Neural cell (in vitro differentiated cells): ENCODE measurements at regions not wholly inside any gene's neighbourhood (a gene's known extent, or its start where the extent isn't known, plus 50 kb on each side); places are given as distances from the start of the nearest gene placed in this dataset.

Source experiments
- CTCF ChIP-seq: fragments of 450-650 bp; IDR thresholded peaks from 2 replicates; pipeline ENCODE4 v1.5.1; 2014; ENCODE audit warnings: antibody characterized with exemption, mild to moderate bottlenecking, moderate library complexity; ENCODE audit not compliant: poor library complexity, severe bottlenecking
- EP300 ChIP-seq: fragments of 450-650 bp; conservative IDR thresholded peaks from 2 replicates; pipeline ENCODE4 v1.6.1; 2014; ENCODE audit warnings: antibody characterized with exemption, mild to moderate bottlenecking, moderate library complexity; ENCODE audit not compliant: poor library complexity, severe bottlenecking
- EZH2 ChIP-seq: fragments of 200-600, 300-800 bp; shearing (Covaris generic), sonication (generic); IDR thresholded peaks from 2 replicates; pipeline ENCODE4 v1.6.1; 2014; ENCODE audit warnings: antibody characterized with exemption, low read length, borderline replicate concordance, mild to moderate bottlenecking; ENCODE audit not compliant: insufficient read depth, poor library complexity, severe bottlenecking
- RAD21 ChIP-seq: fragments of 450-650 bp; conservative IDR thresholded peaks from 2 replicates; pipeline ENCODE4 v1.6.1; 2014; ENCODE audit warnings: antibody characterized with exemption, mild to moderate bottlenecking, moderate library complexity
- SMC3 ChIP-seq: fragments of 450-650 bp; conservative IDR thresholded peaks from 2 replicates; pipeline ENCODE4 v1.6.1; 2014; ENCODE audit warnings: antibody characterized with exemption, mild to moderate bottlenecking, moderate library complexity; ENCODE audit not compliant: poor library complexity
- TAF1 ChIP-seq: IDR thresholded peaks from 2 replicates; pipeline ENCODE4 v1.6.1; 2012; ENCODE audit warnings: low read depth

DNA sequence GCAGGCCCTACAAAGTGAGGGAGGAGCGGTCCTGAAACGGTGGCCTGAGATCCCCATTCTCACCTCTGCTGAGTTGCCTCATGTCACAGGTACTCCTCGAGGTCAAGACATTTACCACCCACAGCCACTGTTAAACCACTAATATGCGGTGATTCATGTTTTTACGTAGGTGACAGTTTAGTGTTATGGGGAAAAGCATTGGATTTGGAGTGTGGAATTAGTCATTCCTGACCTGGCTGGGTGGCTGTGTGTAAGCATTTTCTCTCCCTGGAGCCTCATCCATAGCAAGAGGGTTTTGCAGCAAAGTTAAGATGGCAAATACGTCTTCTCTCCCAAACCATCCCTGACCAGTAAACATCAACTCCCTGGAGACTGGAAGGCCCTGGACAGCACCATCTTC lies 57.8 kb upstream of the KCNJ6 start:
- TF ChIP-seq EZH2, result no peak
- TF ChIP-seq CTCF, result no peak
- no peak for TF ChIP-seq TAF1
- TF ChIP-seq SMC3, result no peak
- no peak for TF ChIP-seq RAD21
- no peak for TF ChIP-seq EP300
